B cell (primary cell): ENCODE measurements at regions not wholly inside any gene's neighbourhood (a gene's known extent, or its start where the extent isn't known, plus 50 kb on each side); places are given as distances from the start of the nearest gene placed in this dataset.

Source experiments
- ATAC-seq: fragments of 200-7000 bp; cut with Tn5 transposase; one replicate; pipeline ENCODE4 v1.10.0; 2021; ENCODE audit warnings: low read depth, mild to moderate bottlenecking, moderate number of reproducible peaks, moderate library complexity
- CTCF ChIA-PET: fragments of 350-600 bp; sonication (Branson Sonifier 250); formaldehyde crosslinking; loops from one replicate; lab custom pipeline; 2021; ENCODE audit warnings: antibody characterized with exemption, inconsistent platforms; lab: Charles Lee
- POLR2A ChIA-PET: fragments of 350-600 bp; sonication (Branson Sonifier 250); formaldehyde crosslinking; loops from one replicate; lab custom pipeline; 2021; ENCODE audit warnings: antibody characterized with exemption; lab: Charles Lee
- DNase-seq: peaks from one replicate; pipeline ENCODE4 v3.0.0; 2013
- H2AFZ ChIP-seq: 2 replicates; pipeline ENCODE4 v1.6.1; 2012; ENCODE audit warnings: mild to moderate bottlenecking, low read depth, low read length; ENCODE audit not compliant: insufficient read depth, poor library complexity, severe bottlenecking
- H3K27ac ChIP-seq, 2 donors: 1 replicate in 1 of 2; 2 replicates in 1 of 2; pipeline ENCODE4 v1.5.1; 2012 to 2013; ENCODE audit warnings: low read length in 2 of 2, mild to moderate bottlenecking in 2 of 2, moderate library complexity in 1 of 2
- H3K27me3 ChIP-seq, 4 experiments: fragments of 200-600 bp in 1 of 4; sonication (generic) in 1 of 4; replicated peaks in 1 of 4; 1 replicate in 2 of 4; 2 replicates in 2 of 4; pipeline versions ENCODE4 v1.6.1 to v1.7.0; 2013 to 2016; ENCODE audit warnings: low read length in 3 of 4, mild to moderate bottlenecking in 2 of 4, mixed read lengths in 1 of 4, moderate library complexity in 1 of 4; ENCODE audit not compliant: insufficient read depth in 4 of 4, control insufficient read depth in 3 of 4; ENCODE audit errors: control extremely low read depth in 1 of 4
- H3K36me3 ChIP-seq, 2 experiments: replicated peaks in 1 of 2; 1 replicate in 1 of 2; 2 replicates in 1 of 2; pipeline versions ENCODE4 v1.6.1 to v1.7.1; 2013; ENCODE audit warnings: low read length in 1 of 2; ENCODE audit not compliant: insufficient read depth in 2 of 2, control insufficient read depth in 1 of 2; ENCODE audit errors: control extremely low read depth in 1 of 2, extremely low read depth in 1 of 2
- H3K4me1 ChIP-seq, 2 donors: fragments of 200-600 bp in 1 of 2; sonication (generic) in 1 of 2; 1 replicate in 1 of 2; 2 replicates in 1 of 2; pipeline versions ENCODE4 v1.5.1 to v1.6.1; 2013 to 2017; ENCODE audit warnings: low read length in 2 of 2; ENCODE audit not compliant: control insufficient read depth in 2 of 2, insufficient read depth in 2 of 2
- H3K4me2 ChIP-seq: replicated peaks from 2 replicates; pipeline ENCODE3; 2012; ENCODE audit warnings: mild to moderate bottlenecking, low read depth, low read length; ENCODE audit not compliant: poor library complexity, severe bottlenecking
- H3K4me3 ChIP-seq, 5 experiments: fragments of 200-600 bp in 1 of 5; sonication (generic) in 1 of 5; 1 replicate in 3 of 5; 2 replicates in 2 of 5; pipeline versions ENCODE4 v1.5.1 to v1.7.0; 2011 to 2016; ENCODE audit warnings: low read length in 4 of 5, mild to moderate bottlenecking in 4 of 5, low read depth in 2 of 5, control low read depth in 1 of 5, moderate library complexity in 1 of 5; ENCODE audit not compliant: insufficient read depth in 1 of 5; ENCODE audit errors: control extremely low read depth in 1 of 5, extremely low read depth in 1 of 5
- H3K79me2 ChIP-seq: fragments of 200-600 bp; sonication (generic); one replicate; pipeline ENCODE4 v1.6.0; 2016; ENCODE audit warnings: low read length; ENCODE audit not compliant: control insufficient read depth, insufficient read depth
- H3K9ac ChIP-seq: fragments of 200-600 bp; sonication (generic); 2 replicates; pipeline ENCODE4 v1.6.1; 2017; ENCODE audit warnings: mild to moderate bottlenecking, low read length, moderate library complexity
- H3K9me3 ChIP-seq, 3 donors: one replicate each; pipeline versions ENCODE4 v1.6.1 to v1.7.1; 2013; ENCODE audit warnings: low read length in 2 of 3; ENCODE audit not compliant: control insufficient read depth in 2 of 3, insufficient read depth in 1 of 3; ENCODE audit errors: control extremely low read depth in 1 of 3
- H4K20me1 ChIP-seq: 2 replicates; pipeline ENCODE4 v1.6.0; 2012; ENCODE audit warnings: mild to moderate bottlenecking, low read length; ENCODE audit not compliant: insufficient read depth, control insufficient read depth, poor library complexity, severe bottlenecking
- H3K27ac Mint-ChIP-seq: one replicate; pipeline ENCODE4 v1.8.0; 2021; ENCODE audit warnings: mixed read lengths
- H3K27me3 Mint-ChIP-seq: one replicate; pipeline ENCODE4 v1.8.0; 2021; ENCODE audit warnings: mixed read lengths
- H3K4me1 Mint-ChIP-seq: one replicate; pipeline ENCODE4 v1.8.0; 2021; ENCODE audit warnings: mixed read lengths
- H3K4me3 Mint-ChIP-seq: one replicate; pipeline ENCODE4 v1.8.0; 2021; ENCODE audit warnings: mixed read lengths
- H3K9me3 Mint-ChIP-seq: one replicate; pipeline ENCODE4 v1.8.0; 2022; ENCODE audit warnings: mixed read lengths; ENCODE audit not compliant: insufficient read depth
- CTCF ChIP-seq: fragments of 200-600 bp; IDR thresholded peaks from one replicate; pipeline ENCODE4 v1.8.0; 2022; ENCODE audit warnings: antibody characterized with exemption, mild to moderate bottlenecking
- EZH2 ChIP-seq: IDR thresholded peaks from 2 replicates; pipeline ENCODE4 v1.6.1; 2012; ENCODE audit warnings: borderline replicate concordance, low read depth, mild to moderate bottlenecking, moderate library complexity, low read length; ENCODE audit not compliant: insufficient read depth, poor library complexity, severe bottlenecking
- WGBS: methylation state at CpG from one replicate; pipeline ENCODE4 v1.1.5; 2013; ENCODE audit warnings: missing lambda C conversion rate; ENCODE audit not compliant: insufficient coverage; 5-methylcytosine and 5-hydroxymethylcytosine counted together
- intact Hi-C: fragments of 100-400 bp; cut with micrococcal nuclease; formaldehyde crosslinking; loops from one replicate; pipeline ENCODE4 v1.10.0; 2022

GRCh38 chr3:162487138-162487537 lies 990.5 kb downstream of the OTOL1 start:
- Mint-ChIP-seq H3K4me1 (no peaks in the 10 kb centered on the region), H3K27me3 (no peaks in the 10 kb centered on the region), H3K4me3 (no peak overlapping the region), H3K9me3 (no peaks in the 10 kb centered on the region), H3K27ac (no peak overlapping the region)
- H3K4me1 ChIP-seq, result no peaks in the 10 kb centered on the region
- H3K4me3 ChIP-seq, result no peak overlapping the region
- intact Hi-C loops, result no loop called here
- no peaks in the 10 kb centered on the region for H3K36me3 ChIP-seq
- no peak for TF ChIP-seq EZH2
- TF ChIP-seq CTCF, result no peak
- DNase-seq, result no peak
- H2AFZ ChIP-seq, result no peak overlapping the region
- no CpG with 5 or more reads among the region's 1 CpG for WGBS
- H3K9ac ChIP-seq, result no peak overlapping the region
- H3K9me3 ChIP-seq, result peaks cover 0 to 4% (median 0%) of the 10 kb centered on the region in 3 donors
- H3K79me2 ChIP-seq, result no peaks in the 10 kb centered on the region
- no peak overlapping the region for H3K4me2 ChIP-seq
- H3K27me3 ChIP-seq, result no peaks in the 10 kb centered on the region
- no peak for ATAC-seq
- H4K20me1 ChIP-seq, result no peaks in the 10 kb centered on the region
- ChIA-PET CTCF (no interaction called here), POLR2A (no interaction called here)
- no peak overlapping the region for H3K27ac ChIP-seq

- Mint-ChIP-seq H3K4me3 (no peak overlapping the region), H3K4me1 (no peaks in the 10 kb centered on the region), H3K27me3 (no peaks in the 10 kb centered on the region), H3K27ac (no peak overlapping the region), H3K9me3 (no peaks in the 10 kb centered on the region)
- Histone ChIP-seq H3K79me2 (no peaks in the 10 kb centered on the region), H4K20me1 (no peaks in the 10 kb centered on the region), H3K9ac (no peak overlapping the region), H3K4me2 (no peak overlapping the region), H3K9me3 (no peaks in the 10 kb centered on the region), H3K27ac (no peak overlapping the region), H3K4me1 (no peaks in the 10 kb centered on the region), H3K4me3 (no peak overlapping the region), H3K36me3 (no peaks in the 10 kb centered on the region), H3K27me3 (no peaks in the 10 kb centered on the region), H2AFZ (no peak overlapping the region)
- DNase-seq (no peak), ATAC-seq (no peak)
- ChIA-PET CTCF (no interaction called here), POLR2A (no interaction called here)
- no CpG with 5 or more reads among the region's 2 CpGs for WGBS
- TF ChIP-seq CTCF (no peak), EZH2 (no peak)
- intact Hi-C loops, result no loop called here
These were observed 993.2 kb downstream of the OTOL1 start for GRCh38 chr3:162489853-162490252.
